Loucy (cell line): ENCODE measurements at regions not wholly inside any gene's neighbourhood (a gene's known extent, or its start where the extent isn't known, plus 50 kb on each side); places are given as distances from the start of the nearest gene placed in this dataset.

Experiments
- H2AFZ ChIP-seq: fragments of 200-600 bp; sonication (generic); 2 replicates; pipeline ENCODE4 v1.6.0; 2016; ENCODE audit warnings: antibody characterized with exemption, mild to moderate bottlenecking, low read length, moderate library complexity
- H3F3A ChIP-seq: fragments of 200-600 bp; 2 replicates; pipeline ENCODE4 v1.6.0; 2016; ENCODE audit warnings: antibody characterized with exemption, low read depth, mild to moderate bottlenecking
- H3K27me3 ChIP-seq: fragments of 200-600 bp; sonication (generic); 2 replicates; pipeline ENCODE4 v1.6.1; 2014; ENCODE audit warnings: low read length, mild to moderate bottlenecking; ENCODE audit not compliant: insufficient read depth, poor library complexity, severe bottlenecking
- H3K36me3 ChIP-seq: fragments of 200-600 bp; sonication (generic); 2 replicates; pipeline ENCODE4 v1.6.1; 2016; ENCODE audit warnings: low read length; ENCODE audit not compliant: insufficient read depth
- H3K4me1 ChIP-seq: fragments of 200-600 bp; sonication (generic); 2 replicates; pipeline ENCODE4 v1.5.1; 2014; ENCODE audit warnings: low read length, mild to moderate bottlenecking; ENCODE audit not compliant: insufficient read depth, poor library complexity, severe bottlenecking
- H3K4me2 ChIP-seq: fragments of 200-600 bp; sonication (generic); 2 replicates; pipeline ENCODE4 v1.6.0; 2014; ENCODE audit warnings: antibody characterized with exemption, low read length, low read depth, mild to moderate bottlenecking; ENCODE audit not compliant: poor library complexity, severe bottlenecking
- H3K4me3 ChIP-seq: fragments of 200-600 bp; sonication (generic); 2 replicates; pipeline ENCODE4 v1.5.1; 2014; ENCODE audit warnings: low read length, mild to moderate bottlenecking, mixed read lengths; ENCODE audit not compliant: poor library complexity, severe bottlenecking
- H3K79me2 ChIP-seq: fragments of 200-600 bp; sonication (generic); 2 replicates; pipeline ENCODE4 v1.6.1; 2014; ENCODE audit warnings: low read length; ENCODE audit not compliant: insufficient read depth
- H3K9ac ChIP-seq: fragments of 200-600 bp; sonication (generic); 2 replicates; pipeline ENCODE4 v1.6.0; 2014; ENCODE audit warnings: mild to moderate bottlenecking, low read depth, low read length, moderate library complexity; ENCODE audit not compliant: poor library complexity, severe bottlenecking
- H3K9me2 ChIP-seq: fragments of 200-600 bp; sonication (generic); replicated peaks from 2 replicates; pipeline ENCODE4 v1.6.1; 2016; ENCODE audit warnings: low read depth, low read length, mixed read lengths
- H3K9me3 ChIP-seq: fragments of 200-600 bp; sonication (generic); 2 replicates; pipeline ENCODE4 v1.6.1; 2014; ENCODE audit warnings: mild to moderate bottlenecking, antibody characterized with exemption, low read length, low read depth; ENCODE audit not compliant: insufficient read depth
- H4K20me1 ChIP-seq: fragments of 200-600 bp; sonication (generic); 2 replicates; pipeline ENCODE4 v1.6.0; 2014; ENCODE audit warnings: antibody characterized with exemption, low read length, mild to moderate bottlenecking; ENCODE audit not compliant: insufficient read depth, poor library complexity, severe bottlenecking
- CTCF ChIP-seq: fragments of 200-600 bp; sonication (generic); conservative IDR thresholded peaks from 2 replicates; pipeline ENCODE4 v1.5.1; 2014; ENCODE audit warnings: mild to moderate bottlenecking, antibody characterized with exemption, low read length
- EZH2phosphoT487 ChIP-seq: fragments of 200-600 bp; IDR thresholded peaks from 2 replicates; pipeline ENCODE4 v1.6.1; 2018; ENCODE audit warnings: antibody characterized with exemption, mild to moderate bottlenecking, moderate library complexity, borderline replicate concordance

DNA sequence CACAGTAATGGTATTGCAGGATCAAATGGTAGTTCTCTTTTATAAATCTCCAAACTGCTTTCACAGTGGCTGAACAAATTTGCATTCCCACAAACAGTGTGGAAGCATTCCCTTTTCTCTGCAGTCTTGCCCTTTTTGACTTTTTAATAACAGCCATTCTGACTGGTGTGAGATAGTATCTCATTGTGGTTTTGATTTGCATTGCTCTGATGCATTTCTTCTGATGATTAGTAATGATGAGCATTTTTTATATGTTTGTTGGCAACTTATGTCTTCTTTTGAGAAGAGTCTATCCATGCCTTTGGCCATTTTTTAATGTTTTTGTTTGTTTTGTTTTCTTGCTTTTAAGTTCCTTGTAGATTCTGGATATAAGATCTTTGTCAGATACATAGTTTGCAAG is 316.1 kb upstream of the TMCO5A start:
- TF ChIP-seq EZH2phosphoT487 (no peak), CTCF (no peak)
- H3K4me3 ChIP-seq, result no peak overlapping the region
- no peak overlapping the region for H3K9ac ChIP-seq
- H3K36me3 ChIP-seq, result no peaks in the 10 kb centered on the region
- H3K4me2 ChIP-seq, result no peak overlapping the region
- no peaks in the 10 kb centered on the region for H3K27me3 ChIP-seq
- no peaks in the 10 kb centered on the region for H3K4me1 ChIP-seq
- H3K79me2 ChIP-seq, result no peaks in the 10 kb centered on the region
- no peaks in the 10 kb centered on the region for H3F3A ChIP-seq
- no peaks in the 10 kb centered on the region for H4K20me1 ChIP-seq
- H3K9me2 ChIP-seq, result no peaks in the 10 kb centered on the region
- no peaks in the 10 kb centered on the region for H3K9me3 ChIP-seq
- H2AFZ ChIP-seq, result no peak overlapping the region

GRCh38 chr15:37619358-37620042 is 314.9 kb upstream of the TMCO5A start:
- H2AFZ ChIP-seq, result no peak overlapping the region
- no peaks in the 10 kb centered on the region for H3K79me2 ChIP-seq
- H3K9me2 ChIP-seq, result no peaks in the 10 kb centered on the region
- no peak overlapping the region for H3K4me3 ChIP-seq
- H3K4me1 ChIP-seq, result no peaks in the 10 kb centered on the region
- H3K4me2 ChIP-seq, result no peak overlapping the region
- H3K9me3 ChIP-seq, result no peaks in the 10 kb centered on the region
- no peaks in the 10 kb centered on the region for H3F3A ChIP-seq
- no peaks in the 10 kb centered on the region for H3K27me3 ChIP-seq
- no peak overlapping the region for H3K9ac ChIP-seq
- no peaks in the 10 kb centered on the region for H4K20me1 ChIP-seq
- no peaks in the 10 kb centered on the region for H3K36me3 ChIP-seq
- TF ChIP-seq CTCF (no peak), EZH2phosphoT487 (no peak)

DNA sequence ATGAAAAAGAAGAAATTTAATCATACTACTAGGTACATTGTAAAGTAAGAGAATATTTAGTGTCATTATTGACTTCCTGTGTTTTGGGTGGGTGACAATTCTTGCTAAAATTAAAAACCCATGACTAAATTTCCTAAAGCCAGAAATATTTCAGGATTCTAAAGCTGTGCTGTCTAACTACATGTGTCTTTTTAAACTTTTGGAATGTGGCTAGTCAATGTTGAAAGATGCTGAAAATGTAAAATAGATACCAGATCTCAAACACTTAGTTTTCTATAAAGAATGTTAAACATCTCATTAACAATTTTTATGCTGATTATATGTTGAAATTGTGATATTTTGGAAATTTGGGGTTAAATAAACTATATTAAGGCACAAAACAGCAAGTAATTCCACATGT is 308.9 kb upstream of the TMCO5A start:
- no peaks in the 10 kb centered on the region for H3K27me3 ChIP-seq
- TF ChIP-seq EZH2phosphoT487, result no peak
- no peak for TF ChIP-seq CTCF
- H3K9me2 ChIP-seq, result no peaks in the 10 kb centered on the region
- no peaks in the 10 kb centered on the region for H3K79me2 ChIP-seq
- no peaks in the 10 kb centered on the region for H3F3A ChIP-seq
- no peak overlapping the region for H3K4me3 ChIP-seq
- H3K4me2 ChIP-seq, result no peak overlapping the region
- H4K20me1 ChIP-seq, result no peaks in the 10 kb centered on the region
- H3K36me3 ChIP-seq, result no peaks in the 10 kb centered on the region
- no peaks in the 10 kb centered on the region for H3K4me1 ChIP-seq
- no peak overlapping the region for H3K9ac ChIP-seq
- no peaks in the 10 kb centered on the region for H3K9me3 ChIP-seq
- no peak overlapping the region for H2AFZ ChIP-seq
